Nephron (organoid): ENCODE measurements at regions not wholly inside any gene's neighbourhood (a gene's known extent, or its start where the extent isn't known, plus 50 kb on each side); places are given as distances from the start of the nearest gene placed in this dataset.

Experiments used
- H3K27ac Mint-ChIP-seq, 3 experiments: 2 replicates each; pipeline ENCODE4 v1.8.0; 2020; ENCODE audit warnings: mixed read lengths in 3 of 3, mild to moderate bottlenecking in 2 of 3, moderate library complexity in 1 of 3
- H3K27me3 Mint-ChIP-seq: 2 replicates; pipeline ENCODE4 v1.8.0; 2021; ENCODE audit warnings: low read depth, mild to moderate bottlenecking, moderate library complexity, mixed read lengths
- H3K36me3 Mint-ChIP-seq: 2 replicates; pipeline ENCODE4 v1.8.0; 2020; ENCODE audit warnings: low read depth, mixed read lengths
- H3K4me1 Mint-ChIP-seq: 2 replicates; pipeline ENCODE4 v1.8.0; 2020; ENCODE audit warnings: mixed read lengths
- H3K4me3 Mint-ChIP-seq, 3 experiments: 2 replicates each; pipeline ENCODE4 v1.8.0; 2020; ENCODE audit warnings: mild to moderate bottlenecking in 3 of 3, mixed read lengths in 3 of 3, moderate library complexity in 2 of 3
- H3K9me3 Mint-ChIP-seq: 2 replicates; pipeline ENCODE4 v1.8.0; 2020; ENCODE audit warnings: mixed read lengths
- TF ChIP-seq, protein P1 (sequence below), 3 experiments: fragments of 200-600 bp; sonication (generic); IDR thresholded peaks; one replicate each; pipeline ENCODE4 v1.5.0; 2021; ENCODE audit warnings: antibody characterized with exemption in 3 of 3; ENCODE audit not compliant: unreplicated experiment in 3 of 3

DNA sequence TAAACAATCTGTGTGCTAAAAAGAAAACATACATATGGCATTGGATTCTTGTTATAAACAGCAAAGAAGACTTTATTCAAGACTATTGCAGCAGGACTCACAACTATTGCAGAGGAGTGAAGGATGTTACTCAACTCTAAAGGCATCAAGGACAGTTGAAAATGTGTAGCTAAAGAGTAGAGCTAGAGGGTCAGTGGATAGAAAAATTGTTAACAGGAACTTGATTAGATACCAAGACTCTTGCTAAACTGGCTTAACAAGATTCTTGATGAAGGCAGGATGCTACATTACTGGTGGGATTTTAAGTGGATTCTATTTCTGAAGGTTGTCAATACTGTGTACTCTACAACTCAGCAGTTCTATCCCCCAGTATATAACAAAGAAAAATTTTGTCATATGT is 1183.3 kb downstream of the SLITRK1 start:
- no peaks in the 10 kb centered on the region for H3K27me3 Mint-ChIP-seq
- TF ChIP-seq, protein P1, sequence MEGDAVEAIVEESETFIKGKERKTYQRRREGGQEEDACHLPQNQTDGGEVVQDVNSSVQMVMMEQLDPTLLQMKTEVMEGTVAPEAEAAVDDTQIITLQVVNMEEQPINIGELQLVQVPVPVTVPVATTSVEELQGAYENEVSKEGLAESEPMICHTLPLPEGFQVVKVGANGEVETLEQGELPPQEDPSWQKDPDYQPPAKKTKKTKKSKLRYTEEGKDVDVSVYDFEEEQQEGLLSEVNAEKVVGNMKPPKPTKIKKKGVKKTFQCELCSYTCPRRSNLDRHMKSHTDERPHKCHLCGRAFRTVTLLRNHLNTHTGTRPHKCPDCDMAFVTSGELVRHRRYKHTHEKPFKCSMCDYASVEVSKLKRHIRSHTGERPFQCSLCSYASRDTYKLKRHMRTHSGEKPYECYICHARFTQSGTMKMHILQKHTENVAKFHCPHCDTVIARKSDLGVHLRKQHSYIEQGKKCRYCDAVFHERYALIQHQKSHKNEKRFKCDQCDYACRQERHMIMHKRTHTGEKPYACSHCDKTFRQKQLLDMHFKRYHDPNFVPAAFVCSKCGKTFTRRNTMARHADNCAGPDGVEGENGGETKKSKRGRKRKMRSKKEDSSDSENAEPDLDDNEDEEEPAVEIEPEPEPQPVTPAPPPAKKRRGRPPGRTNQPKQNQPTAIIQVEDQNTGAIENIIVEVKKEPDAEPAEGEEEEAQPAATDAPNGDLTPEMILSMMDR (IDR thresholded peaks at IDR 0.05; ENCODE audit: unreplicated experiment in 3 of 3) = no peak
- no peak overlapping the region for H3K4me3 Mint-ChIP-seq
- peaks cover 2% of the 10 kb centered on the region for H3K9me3 Mint-ChIP-seq
- H3K36me3 Mint-ChIP-seq = no peaks in the 10 kb centered on the region
- H3K4me1 Mint-ChIP-seq = no peaks in the 10 kb centered on the region
- no peak overlapping the region for H3K27ac Mint-ChIP-seq

DNA sequence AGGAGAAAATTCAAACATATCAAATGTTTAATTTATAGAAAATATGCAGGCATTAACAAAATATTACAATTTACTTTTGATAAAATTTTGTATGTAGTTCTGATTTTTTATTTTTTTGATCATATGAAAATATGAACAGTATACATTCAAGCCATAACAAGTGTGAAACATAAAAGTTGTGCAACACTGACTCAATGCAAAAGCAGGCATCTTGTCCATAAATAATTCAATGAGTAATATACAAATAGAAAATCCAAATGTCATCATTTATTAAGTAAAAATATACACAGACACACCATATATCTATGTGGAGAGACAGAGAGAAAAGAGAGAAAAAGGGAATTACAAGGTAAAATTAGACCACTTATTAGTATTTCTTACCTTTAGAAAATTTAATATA is 1183.9 kb downstream of the SLITRK1 start:
- Mint-ChIP-seq H3K4me3 (no peak overlapping the region), H3K36me3 (no peaks in the 10 kb centered on the region), H3K27me3 (no peaks in the 10 kb centered on the region), H3K4me1 (no peaks in the 10 kb centered on the region), H3K27ac (no peak overlapping the region), H3K9me3 (no peaks in the 10 kb centered on the region)
- TF ChIP-seq, protein P1 (IDR thresholded peaks at IDR 0.05; ENCODE audit: unreplicated experiment in 3 of 3) = no peak

DNA sequence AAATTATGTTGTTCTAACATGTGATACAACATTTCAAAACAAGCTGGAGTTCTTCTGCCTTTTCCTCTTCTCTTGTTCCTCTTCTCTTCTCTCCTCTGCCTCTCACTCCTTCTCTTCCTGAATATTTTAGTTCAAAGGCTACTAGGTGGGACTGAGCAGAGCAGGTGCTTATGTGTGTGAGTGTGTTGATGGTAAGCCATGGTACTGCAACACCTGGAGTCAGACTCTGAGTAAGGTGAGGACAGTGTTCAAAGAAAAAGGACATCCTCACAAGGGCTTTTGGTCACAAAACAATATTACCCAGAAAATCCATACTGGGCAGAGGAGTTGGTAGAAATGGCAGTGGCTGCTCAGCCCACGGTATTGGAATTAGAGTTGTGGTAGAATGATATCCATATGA is 1188.7 kb downstream of the SLITRK1 start:
- Mint-ChIP-seq H3K27ac (no peak overlapping the region), H3K4me3 (no peak overlapping the region), H3K27me3 (no peaks in the 10 kb centered on the region), H3K4me1 (no peaks in the 10 kb centered on the region), H3K36me3 (no peaks in the 10 kb centered on the region), H3K9me3 (no peaks in the 10 kb centered on the region)
- TF ChIP-seq, protein P1 (IDR thresholded peaks at IDR 0.05; ENCODE audit: unreplicated experiment in 3 of 3) = no peak

DNA sequence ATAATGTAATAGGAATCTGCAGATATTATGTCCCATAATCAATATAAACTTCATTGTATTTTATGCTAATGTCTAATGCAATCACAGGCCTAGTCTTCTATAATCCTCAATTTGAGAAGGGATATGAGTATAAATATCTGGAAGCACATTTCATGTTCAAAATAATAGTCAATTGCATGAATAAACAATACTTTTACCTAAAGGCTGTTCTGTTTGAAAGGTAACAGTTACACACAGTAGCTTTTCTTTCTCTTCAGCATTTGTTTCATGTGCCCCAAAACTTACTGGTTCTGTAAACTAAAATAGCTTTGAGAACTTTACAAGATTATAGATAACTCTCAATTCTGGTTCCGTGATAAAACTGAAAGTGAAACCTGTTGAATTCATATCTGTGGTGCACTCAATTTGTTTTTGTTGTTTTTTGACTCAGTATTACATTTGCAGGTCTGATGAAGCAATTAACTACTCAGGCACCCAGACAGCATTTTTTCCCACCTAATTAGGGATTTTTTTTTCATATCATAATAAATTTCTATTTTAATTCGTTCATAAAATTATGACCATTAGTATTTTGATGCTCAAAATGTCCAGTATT is 1193.8 kb downstream of the SLITRK1 start:
- no peaks in the 10 kb centered on the region for H3K36me3 Mint-ChIP-seq
- peaks cover 4% of the 10 kb centered on the region for H3K9me3 Mint-ChIP-seq
- no peaks in the 10 kb centered on the region for H3K27me3 Mint-ChIP-seq
- peak overlapping the region in 1 of 3 experiments; percentile 24 for H3K27ac Mint-ChIP-seq
- H3K4me1 Mint-ChIP-seq = no peaks in the 10 kb centered on the region
- H3K4me3 Mint-ChIP-seq = no peak overlapping the region
- TF ChIP-seq, protein P1 (IDR thresholded peaks at IDR 0.05; ENCODE audit: unreplicated experiment in 3 of 3) = no peak

DNA sequence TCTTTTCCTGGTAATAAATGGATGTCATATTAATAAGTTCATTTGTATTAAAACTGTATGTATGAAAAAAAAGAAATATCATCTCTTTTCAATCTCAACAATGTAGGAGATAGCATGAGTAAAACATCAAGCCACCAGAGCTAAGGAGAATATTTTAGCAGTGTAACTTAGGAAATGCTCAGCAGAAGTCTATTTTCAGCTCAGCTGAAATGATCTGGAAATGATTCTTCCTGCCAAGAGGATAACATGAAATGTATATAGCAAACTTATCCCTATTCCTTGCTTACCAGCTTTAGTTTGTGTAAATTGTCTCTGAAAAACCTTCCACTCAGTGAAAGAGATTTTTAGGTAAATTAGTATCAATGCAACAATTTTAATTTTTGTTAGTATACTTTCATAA is 1194.4 kb downstream of the SLITRK1 start:
- Mint-ChIP-seq H3K9me3 (peaks cover 9% of the 10 kb centered on the region), H3K36me3 (no peaks in the 10 kb centered on the region), H3K27ac (peak overlapping the region in 1 of 3 experiments; percentile 24), H3K4me3 (no peak overlapping the region), H3K27me3 (no peaks in the 10 kb centered on the region), H3K4me1 (no peaks in the 10 kb centered on the region)
- TF ChIP-seq, protein P1 (IDR thresholded peaks at IDR 0.05; ENCODE audit: unreplicated experiment in 3 of 3) = no peak

DNA sequence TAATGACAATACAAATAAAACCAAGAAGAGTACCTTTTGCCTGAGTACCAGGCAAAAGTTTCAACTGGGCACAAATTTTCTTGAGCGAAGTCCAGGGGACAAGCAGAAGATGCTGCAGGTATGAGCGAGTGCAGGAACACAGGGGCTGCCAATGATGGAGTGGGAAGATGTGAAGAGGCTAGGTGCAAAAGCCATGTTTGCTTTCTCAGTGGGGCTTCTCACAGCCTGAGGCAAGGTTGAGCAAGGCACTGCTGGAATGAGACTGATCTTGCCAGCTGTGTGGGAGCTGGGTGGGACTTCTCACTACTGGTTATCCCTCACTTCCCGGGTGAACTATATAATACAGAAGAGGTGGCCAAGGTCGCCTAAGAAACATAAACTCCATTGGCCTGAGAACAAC is 1200.7 kb downstream of the SLITRK1 start:
- Mint-ChIP-seq H3K27me3 (no peaks in the 10 kb centered on the region), H3K4me1 (no peaks in the 10 kb centered on the region), H3K4me3 (no peak overlapping the region), H3K9me3 (peaks cover 14% of the 10 kb centered on the region), H3K36me3 (no peaks in the 10 kb centered on the region), H3K27ac (no peak overlapping the region)
- TF ChIP-seq, protein P1 (IDR thresholded peaks at IDR 0.05; ENCODE audit: unreplicated experiment in 3 of 3) = no peak
